ENCODE measurements at regions not wholly inside any gene's neighbourhood (a gene's known extent, or its start where the extent isn't known, plus 50 kb on each side); places are given as distances from the start of the nearest gene placed in this dataset.

DNA sequence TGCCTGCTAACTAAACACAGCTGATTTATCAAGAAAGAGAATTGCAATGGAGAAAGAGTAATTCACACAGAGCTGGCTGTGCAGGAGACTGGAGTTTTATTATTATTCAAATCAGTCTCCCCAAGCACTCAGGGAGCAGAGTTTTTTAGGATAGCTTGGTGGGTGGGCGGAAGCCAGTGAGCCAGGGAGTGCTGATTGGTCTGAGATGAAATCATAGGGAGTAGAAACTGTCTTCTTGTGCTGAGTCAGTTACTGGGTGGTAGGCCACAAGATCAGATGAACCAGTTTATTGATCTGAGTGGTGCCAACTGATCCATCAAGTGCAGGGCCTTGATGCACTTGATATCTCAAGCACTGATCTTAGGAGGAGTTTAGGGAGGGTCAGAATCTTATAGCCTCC is 891.9 kb upstream of the CADM2 start:
- no peak for DNase-seq (ENCODE audit: low read depth)

DNA sequence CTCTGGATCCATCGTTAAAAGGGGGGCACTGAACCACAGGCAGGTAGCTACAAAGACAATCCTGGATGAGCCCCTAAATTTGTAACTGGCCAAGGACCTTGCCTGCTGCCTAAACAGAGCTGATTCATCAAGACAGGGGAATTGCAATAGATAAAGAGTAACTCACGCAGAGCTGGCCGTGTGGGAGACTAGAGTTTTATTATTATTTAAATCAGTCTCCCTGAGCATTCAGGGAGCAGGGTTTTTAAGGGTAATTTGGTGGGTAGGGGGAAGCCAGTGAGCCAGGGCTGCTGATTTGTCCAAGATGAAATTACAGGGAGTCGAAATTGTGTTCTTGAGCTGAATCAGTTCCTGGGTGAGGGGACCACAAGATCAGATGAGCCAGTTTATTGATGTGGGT is 885.1 kb upstream of the CADM2 start:
- no peak for DNase-seq (ENCODE audit: low read depth)

DNA sequence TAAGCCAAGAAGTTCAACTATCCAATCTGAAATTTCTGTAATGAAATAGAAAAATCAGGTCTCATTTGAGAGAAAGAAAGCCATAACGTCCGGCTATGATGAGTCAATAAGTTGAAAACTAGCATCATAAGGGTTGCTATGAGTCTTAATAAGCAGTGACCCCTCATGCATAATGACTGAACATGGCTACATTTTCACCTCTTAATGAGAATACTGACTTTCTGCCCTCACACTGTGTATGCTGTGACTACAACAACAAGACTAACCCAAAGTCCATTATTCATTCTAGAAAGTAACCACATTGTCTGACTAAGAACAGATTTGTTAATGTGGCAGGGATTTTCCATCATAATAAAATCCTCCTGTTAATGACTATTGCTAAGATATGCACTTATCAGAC is 884.0 kb upstream of the CADM2 start:
- no peak for DNase-seq (ENCODE audit: low read depth)

DNA sequence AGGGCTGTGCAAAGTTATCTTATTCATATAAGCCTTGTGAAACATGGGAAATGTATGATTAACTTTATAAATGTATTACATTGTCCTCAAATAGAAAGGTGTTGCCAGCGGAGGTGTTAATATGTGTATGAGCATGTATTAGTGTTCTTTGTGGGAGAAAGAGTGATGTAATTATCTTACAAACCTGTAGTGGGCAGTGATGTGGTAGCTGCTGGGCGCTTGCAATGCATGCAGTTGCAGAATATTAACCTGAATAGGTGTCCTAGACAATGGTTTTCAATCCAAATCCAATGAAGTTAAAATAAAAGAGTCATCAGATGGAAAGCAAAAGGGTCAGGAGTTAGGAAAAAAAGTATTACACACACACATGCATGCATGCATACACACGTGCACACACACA is 881.3 kb upstream of the CADM2 start:
- no peak for DNase-seq (ENCODE audit: low read depth)

GRCh38 chr3:84082726-84083125 is 876.1 kb upstream of the CADM2 start:
- DNase-seq (ENCODE audit: low read depth), result no peak

GRCh38 chr3:84092907-84093306 is 865.9 kb upstream of the CADM2 start:
- no peak for DNase-seq (ENCODE audit: low read depth)

DNA sequence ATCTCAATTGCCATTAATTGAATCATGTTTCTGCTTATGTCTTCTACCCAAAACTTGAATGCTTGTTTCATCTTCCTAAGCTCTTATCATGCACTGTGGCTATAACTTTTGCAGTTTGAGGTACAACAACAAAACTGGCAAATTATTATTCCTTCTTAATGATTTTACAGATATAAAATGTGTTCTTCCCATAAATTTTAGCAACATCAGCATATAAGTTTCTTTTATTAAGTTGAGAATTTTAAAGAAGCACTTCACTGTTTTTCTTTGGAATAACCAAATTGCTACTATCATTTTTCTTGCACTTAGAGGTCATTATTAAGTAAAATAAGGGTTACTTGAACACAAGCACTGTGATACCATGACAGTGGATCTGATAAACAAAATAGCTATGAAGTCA is 862.6 kb upstream of the CADM2 start:
- no peak for DNase-seq (ENCODE audit: low read depth)

DNA sequence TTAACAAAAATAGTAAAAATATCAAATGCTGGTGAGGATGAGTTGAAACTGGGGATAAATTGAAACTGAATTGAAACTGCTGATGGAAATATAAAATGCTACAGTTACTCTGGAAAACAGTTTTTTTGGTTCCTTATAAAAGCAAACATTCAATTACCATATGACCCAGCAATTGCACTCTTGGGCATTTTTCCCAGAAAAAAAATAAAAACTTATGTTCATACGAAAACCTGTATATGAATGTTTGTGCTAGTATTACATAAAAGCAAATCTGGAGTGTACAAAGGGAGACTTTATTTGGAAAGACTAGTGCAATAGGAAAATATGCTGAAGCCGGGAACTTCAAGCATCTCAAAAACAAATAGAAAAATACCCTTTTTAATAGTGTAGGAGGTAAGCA is 857.9 kb upstream of the CADM2 start:
- no peak for DNase-seq (ENCODE audit: low read depth)

DNA sequence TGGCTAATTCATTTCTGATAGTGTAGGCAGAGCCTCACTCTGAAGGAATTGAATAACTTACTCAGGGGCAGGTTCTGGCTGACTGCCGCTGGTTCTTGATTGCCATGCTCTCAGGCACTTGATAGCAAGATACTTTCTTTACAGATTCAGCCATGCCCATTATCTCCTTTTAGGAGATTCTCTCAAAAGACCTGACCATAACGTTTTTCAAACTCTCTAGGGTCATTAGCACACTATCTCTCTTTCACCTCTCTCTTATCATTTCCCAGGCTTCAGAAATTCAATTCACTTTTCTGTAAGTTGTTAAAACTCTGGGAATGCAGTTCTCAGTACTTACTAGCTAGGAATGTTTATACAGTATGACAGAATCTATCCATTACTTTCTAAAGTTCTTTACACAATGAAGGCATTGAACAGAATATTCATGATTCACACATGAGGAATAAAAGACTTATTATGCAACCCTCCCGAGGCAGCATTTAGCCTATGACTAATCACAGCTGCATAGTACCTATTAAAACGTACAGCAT is 850.3 kb upstream of the CADM2 start:
- DNase-seq (ENCODE audit: low read depth), result peak; percentile 7

DNA sequence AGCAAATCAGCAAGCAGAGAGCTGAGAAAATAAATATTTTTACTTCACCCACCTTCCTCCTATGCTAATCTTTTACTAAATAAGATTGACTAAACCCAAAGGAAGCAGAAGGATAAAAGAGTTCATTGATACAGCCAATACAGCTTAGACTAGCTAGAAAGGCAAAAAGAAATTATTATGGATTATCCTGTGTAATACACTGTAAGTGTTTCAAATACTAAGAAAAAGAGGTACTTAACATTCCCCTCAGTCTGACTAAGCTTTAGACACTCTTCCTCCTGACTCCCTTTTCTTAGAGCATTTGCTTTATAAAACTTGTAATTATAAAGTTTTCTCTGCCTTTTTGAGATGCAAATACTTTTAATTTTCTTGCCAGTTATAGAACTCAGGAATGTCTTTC is 848.9 kb upstream of the CADM2 start:
- no peak for DNase-seq (ENCODE audit: low read depth)

DNA sequence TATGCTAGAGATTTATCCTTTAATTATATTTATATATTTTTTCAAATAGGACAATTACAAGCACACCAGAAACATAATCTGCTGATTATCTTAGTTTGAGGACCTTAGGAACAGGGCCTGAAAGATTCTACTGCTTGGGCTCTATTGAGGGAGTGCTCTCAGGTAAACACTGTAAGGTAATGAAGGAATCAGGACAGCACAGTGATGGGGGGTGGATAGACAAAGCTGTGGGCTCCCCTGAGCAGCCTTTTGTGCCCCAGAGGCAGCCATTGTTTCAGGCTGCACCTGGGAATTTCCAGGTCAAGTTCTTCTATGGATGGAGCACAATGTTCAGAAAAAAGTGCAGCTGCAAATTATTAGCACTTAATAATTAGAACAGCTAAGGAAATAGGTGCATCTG is 848.0 kb upstream of the CADM2 start:
- no peak for DNase-seq (ENCODE audit: low read depth)

DNA sequence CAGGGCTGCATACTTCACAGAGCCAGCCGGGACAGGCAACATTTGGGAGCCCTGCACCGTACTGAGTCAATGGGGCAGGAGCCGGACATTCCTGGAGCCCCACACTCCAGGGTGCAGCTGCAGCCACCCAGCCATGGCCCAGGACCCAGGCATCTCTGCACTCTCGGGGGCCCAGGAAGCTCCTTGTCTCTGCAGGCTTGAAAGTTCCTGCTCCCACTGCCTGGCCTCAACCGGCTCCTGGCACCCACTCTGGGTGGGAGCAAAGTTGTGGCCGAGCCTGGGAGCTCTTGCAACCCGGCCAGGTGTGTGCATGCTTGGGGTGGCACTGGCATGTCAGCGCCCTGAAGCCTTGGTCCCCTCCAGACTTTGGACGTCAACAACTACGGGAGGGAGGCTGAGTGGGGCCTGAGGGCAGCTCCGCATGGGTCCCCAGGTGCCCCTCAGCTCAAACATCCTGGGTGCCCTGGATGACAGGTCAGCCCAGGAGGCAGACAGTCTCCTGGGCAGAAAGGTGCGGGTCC is 833.5 kb upstream of the CADM2 start:
- DNase-seq (ENCODE audit: low read depth), result no peak

DNA sequence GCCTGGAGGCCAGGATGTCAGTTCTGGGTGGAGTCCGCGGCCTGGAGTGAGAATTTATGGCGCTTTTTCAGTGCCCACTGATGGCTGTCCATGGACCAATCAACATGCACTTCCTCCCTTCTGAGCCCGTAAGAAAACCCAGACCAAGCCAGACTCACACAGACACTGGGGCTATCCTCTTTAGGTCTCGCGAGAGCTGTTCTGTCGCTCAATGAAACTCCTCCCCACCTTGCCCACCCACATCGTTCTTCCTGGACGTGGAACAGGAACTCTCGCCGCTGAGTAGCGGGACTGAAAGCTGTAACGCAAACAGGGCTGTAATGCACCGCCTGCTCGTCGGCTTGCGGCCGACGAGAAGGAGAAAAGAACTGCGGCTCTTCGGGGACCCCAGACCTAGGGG is 833.0 kb upstream of the CADM2 start:
- DNase-seq (ENCODE audit: low read depth), result no peak

- no peak for DNase-seq (ENCODE audit: low read depth)
Observed at GRCh38 chr3:84126160-84126559, 832.6 kb upstream of the CADM2 start.

GRCh38 chr3:84128024-84128423 is 830.8 kb upstream of the CADM2 start:
- DNase-seq (ENCODE audit: low read depth), result no peak

DNA sequence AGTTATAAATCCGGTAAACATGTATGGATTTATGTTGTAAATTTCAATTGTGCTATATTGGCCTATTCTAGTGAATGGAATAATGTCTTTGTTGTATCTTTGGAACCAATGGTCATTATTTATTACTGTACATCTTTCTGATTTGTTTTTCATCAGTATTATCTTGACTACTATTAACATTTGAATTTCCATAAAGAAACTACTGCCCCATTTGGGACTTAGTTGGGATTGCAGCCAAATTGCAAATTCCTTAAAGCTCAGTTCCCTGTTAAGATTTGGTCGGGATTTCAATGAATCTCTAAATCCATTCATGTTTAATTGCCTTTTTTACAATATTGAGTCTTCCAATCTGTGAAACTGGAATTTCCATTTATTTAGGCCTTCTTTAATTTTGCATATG is 822.4 kb upstream of the CADM2 start:
- DNase-seq (ENCODE audit: low read depth), result no peak

GRCh38 chr3:84140631-84141030 is 818.2 kb upstream of the CADM2 start:
- no peak for DNase-seq (ENCODE audit: low read depth)

GRCh38 chr3:84141571-84141970 is 817.2 kb upstream of the CADM2 start:
- no peak for DNase-seq (ENCODE audit: low read depth)

- no peak for DNase-seq (ENCODE audit: low read depth)
Observed at GRCh38 chr3:84165328-84165727, 793.5 kb upstream of the CADM2 start.

- DNase-seq (ENCODE audit: low read depth), result no peak
Observed at GRCh38 chr3:84175449-84175848, 783.3 kb upstream of the CADM2 start.

DNA sequence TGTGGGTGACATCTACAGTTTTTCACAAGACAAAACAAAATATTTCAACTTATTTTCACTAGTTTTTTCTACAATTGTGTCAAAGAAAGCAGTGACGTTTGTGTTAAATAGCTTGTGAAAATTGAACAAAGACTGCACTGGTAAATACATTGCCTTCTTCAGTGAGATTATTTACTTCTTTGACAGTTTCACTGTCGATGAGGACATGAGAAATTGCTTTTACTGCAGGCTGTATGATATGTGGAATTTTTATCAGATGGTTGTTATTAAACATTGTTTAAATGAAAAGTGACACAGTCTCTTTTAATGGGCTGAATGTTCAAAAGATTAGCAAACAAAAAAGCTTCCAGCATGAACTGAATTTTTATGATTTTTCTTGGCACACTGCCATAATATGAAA is 773.9 kb upstream of the CADM2 start:
- DNase-seq (ENCODE audit: low read depth), result no peak

DNA sequence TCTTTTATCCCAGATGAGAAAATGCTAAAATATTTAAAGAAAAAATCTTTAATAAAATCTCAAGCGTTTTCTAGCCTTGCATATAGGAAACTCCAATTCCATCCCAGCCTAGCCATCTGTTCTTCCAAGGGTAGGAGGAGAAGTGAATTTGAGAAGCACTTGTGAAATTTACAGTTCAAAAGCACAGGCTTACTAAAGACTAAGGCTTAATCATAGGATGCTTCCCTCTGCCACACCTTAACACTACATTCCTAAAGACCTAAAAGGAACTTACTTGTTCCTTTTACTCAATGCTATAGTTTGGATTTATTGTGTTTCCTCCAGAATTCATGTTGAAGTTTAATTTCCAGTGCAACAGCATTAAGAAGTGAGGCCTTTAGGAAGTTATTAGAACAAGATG is 764.8 kb upstream of the CADM2 start:
- DNase-seq (ENCODE audit: low read depth), result no peak

GRCh38 chr3:84209474-84209873 is 749.3 kb upstream of the CADM2 start:
- no peak for DNase-seq (ENCODE audit: low read depth)

- DNase-seq (ENCODE audit: low read depth), result no peak
Observed at GRCh38 chr3:84223512-84223911, 735.3 kb upstream of the CADM2 start.

- DNase-seq (ENCODE audit: low read depth), result no peak
Observed at GRCh38 chr3:84224262-84224661, 734.5 kb upstream of the CADM2 start.
